RWPE2 (cell line): ENCODE measurements at regions not wholly inside any gene's neighbourhood (a gene's known extent, or its start where the extent isn't known, plus 50 kb on each side); places are given as distances from the start of the nearest gene placed in this dataset.

Experiments
- ATAC-seq: fragments of 200-7000 bp; cut with Tn5 transposase; 3 replicates; pipeline ENCODE4 v1.9.1; 2021; ENCODE audit warnings: low read depth
- DNase-seq: peaks from one replicate; pipeline ENCODE4 v3.0.0-alpha.2; 2020; ENCODE audit warnings: low spot score
- H3K27ac ChIP-seq: fragments of 450-650 bp; 2 replicates; pipeline ENCODE4 v1.5.1; 2017; ENCODE audit warnings: mild to moderate bottlenecking; ENCODE audit not compliant: poor library complexity, severe bottlenecking
- H3K27me3 ChIP-seq: fragments of 250-450 bp; sonication (Bioruptor Pico); 2 replicates; pipeline ENCODE4 v1.5.1; 2021; ENCODE audit warnings: mild to moderate bottlenecking, moderate library complexity; ENCODE audit not compliant: insufficient read depth, poor library complexity, severe bottlenecking
- H3K36me3 ChIP-seq: fragments of 250-450 bp; sonication (Bioruptor Pico); 2 replicates; pipeline ENCODE4 v1.5.1; 2020; ENCODE audit warnings: low read depth, mild to moderate bottlenecking, moderate library complexity
- H3K4me1 ChIP-seq: fragments of 250-450 bp; sonication (Bioruptor Pico); 2 replicates; pipeline ENCODE4 v1.5.1; 2021; ENCODE audit warnings: mild to moderate bottlenecking, moderate library complexity; ENCODE audit not compliant: insufficient read depth, poor library complexity, severe bottlenecking
- H3K4me3 ChIP-seq: fragments of 250-450 bp; sonication (Bioruptor Pico); 2 replicates; pipeline ENCODE4 v1.5.1; 2021; ENCODE audit warnings: mild to moderate bottlenecking, moderate library complexity; ENCODE audit not compliant: severe bottlenecking
- H3K9me3 ChIP-seq: fragments of 250-450 bp; sonication (Bioruptor Pico); 2 replicates; pipeline ENCODE4 v1.5.1; 2021; ENCODE audit warnings: mild to moderate bottlenecking, moderate library complexity; ENCODE audit not compliant: severe bottlenecking
- TF ChIP-seq, protein P1 (sequence below): fragments of 450-650 bp; IDR thresholded peaks from one replicate; pipeline ENCODE4 v1.5.1; 2017; ENCODE audit warnings: mild to moderate bottlenecking, moderate library complexity; ENCODE audit not compliant: poor library complexity, severe bottlenecking

DNA sequence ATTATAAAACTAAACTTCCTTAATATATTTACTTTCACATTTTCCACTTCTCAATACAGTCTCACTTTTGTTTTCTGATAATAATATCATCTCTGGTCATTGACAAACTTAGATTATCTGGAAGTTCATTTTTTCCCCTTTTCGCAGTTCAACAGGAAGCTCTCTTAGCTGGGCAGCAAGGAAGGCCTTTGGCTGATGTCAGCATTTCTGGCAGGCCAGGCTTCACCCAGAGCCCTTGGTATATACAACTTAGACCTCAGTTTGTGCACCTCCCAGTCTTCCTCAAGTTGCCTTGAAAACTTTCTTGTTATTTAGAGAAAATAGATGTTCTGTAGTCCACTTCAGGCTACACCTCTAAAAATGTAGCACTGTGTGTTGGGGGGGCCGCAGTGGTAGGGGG is 1103.6 kb downstream of the AMY1C start:
- Histone ChIP-seq H3K27ac (no peak overlapping the region), H3K36me3 (no peaks in the 10 kb centered on the region), H3K9me3 (no peaks in the 10 kb centered on the region), H3K4me1 (no peaks in the 10 kb centered on the region), H3K4me3 (no peak overlapping the region), H3K27me3 (no peaks in the 10 kb centered on the region)
- no peak for ATAC-seq
- TF ChIP-seq, protein P1, sequence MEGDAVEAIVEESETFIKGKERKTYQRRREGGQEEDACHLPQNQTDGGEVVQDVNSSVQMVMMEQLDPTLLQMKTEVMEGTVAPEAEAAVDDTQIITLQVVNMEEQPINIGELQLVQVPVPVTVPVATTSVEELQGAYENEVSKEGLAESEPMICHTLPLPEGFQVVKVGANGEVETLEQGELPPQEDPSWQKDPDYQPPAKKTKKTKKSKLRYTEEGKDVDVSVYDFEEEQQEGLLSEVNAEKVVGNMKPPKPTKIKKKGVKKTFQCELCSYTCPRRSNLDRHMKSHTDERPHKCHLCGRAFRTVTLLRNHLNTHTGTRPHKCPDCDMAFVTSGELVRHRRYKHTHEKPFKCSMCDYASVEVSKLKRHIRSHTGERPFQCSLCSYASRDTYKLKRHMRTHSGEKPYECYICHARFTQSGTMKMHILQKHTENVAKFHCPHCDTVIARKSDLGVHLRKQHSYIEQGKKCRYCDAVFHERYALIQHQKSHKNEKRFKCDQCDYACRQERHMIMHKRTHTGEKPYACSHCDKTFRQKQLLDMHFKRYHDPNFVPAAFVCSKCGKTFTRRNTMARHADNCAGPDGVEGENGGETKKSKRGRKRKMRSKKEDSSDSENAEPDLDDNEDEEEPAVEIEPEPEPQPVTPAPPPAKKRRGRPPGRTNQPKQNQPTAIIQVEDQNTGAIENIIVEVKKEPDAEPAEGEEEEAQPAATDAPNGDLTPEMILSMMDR = no peak
- no peak for DNase-seq

DNA sequence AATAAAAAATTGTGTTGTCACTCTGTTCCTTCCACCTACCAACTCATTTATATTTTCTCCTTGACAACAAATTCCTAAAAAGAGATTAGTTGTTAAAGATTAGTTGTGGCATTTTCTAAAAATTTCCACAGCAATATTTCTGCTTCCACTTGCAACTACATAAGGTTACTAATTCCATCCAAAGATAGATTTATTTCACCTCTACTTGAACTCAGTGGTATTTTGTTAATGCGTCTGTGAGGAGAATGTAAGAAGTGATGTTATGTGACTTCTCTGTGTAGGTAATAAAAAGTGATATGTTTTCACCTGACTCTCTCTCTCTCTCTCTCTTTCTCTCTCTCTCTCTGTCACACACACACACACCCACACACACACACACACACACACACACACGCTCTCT is 1104.8 kb downstream of the AMY1C start:
- TF ChIP-seq, protein P1 = no peak
- H3K27me3 ChIP-seq = no peaks in the 10 kb centered on the region
- H3K4me3 ChIP-seq = no peak overlapping the region
- ATAC-seq (no peak), DNase-seq (no peak)
- no peaks in the 10 kb centered on the region for H3K36me3 ChIP-seq
- no peaks in the 10 kb centered on the region for H3K9me3 ChIP-seq
- H3K27ac ChIP-seq = no peak overlapping the region
- H3K4me1 ChIP-seq = no peaks in the 10 kb centered on the region

DNA sequence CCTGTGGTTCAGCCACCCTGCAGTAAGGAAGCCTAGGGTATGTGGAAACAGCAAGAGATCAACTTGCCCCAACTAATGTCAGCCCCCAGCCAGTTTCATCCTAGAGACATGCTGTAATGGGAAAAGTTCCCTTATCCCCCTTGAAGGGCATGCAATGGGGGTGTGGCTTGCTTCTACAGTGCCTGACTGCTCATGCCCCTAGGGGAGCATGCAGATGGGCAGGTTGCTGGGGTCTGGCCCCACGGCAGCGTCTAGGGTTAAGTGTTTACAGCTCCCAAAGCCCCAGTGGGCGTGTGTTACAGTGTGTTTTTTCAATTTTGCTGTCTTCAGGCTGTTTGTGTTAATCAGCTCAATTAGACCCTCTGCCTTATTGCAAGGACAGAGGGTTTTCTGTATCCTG is 1105.9 kb downstream of the AMY1C start:
- Histone ChIP-seq H3K27ac (no peak overlapping the region), H3K36me3 (no peaks in the 10 kb centered on the region), H3K4me3 (no peak overlapping the region), H3K27me3 (no peaks in the 10 kb centered on the region), H3K9me3 (no peaks in the 10 kb centered on the region), H3K4me1 (no peaks in the 10 kb centered on the region)
- TF ChIP-seq, protein P1 = no peak
- no peak for DNase-seq
- ATAC-seq = no peak

DNA sequence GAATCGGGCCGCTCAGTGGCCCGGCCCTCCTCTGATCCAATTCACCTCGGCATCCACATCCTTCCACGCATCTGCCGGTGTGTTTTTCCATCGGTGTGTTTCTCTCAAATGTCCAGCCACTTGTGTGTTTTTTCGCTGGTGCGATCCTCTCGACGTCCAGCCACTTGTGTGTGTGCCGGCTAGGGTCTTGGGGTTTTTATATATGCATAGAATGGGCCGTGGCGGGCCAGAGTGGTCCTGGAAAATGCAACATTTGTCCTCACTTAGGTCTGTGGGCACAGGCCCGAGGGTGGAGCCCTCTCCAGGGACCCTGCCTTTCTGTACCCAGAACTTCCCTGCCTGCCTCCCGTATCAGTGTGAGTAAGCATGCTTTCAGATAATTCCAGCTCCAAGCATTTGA is 1106.4 kb downstream of the AMY1C start:
- Histone ChIP-seq H3K9me3 (no peaks in the 10 kb centered on the region), H3K4me1 (no peaks in the 10 kb centered on the region), H3K4me3 (no peak overlapping the region), H3K36me3 (no peaks in the 10 kb centered on the region), H3K27ac (no peak overlapping the region), H3K27me3 (no peaks in the 10 kb centered on the region)
- TF ChIP-seq, protein P1 = no peak
- ATAC-seq (no peak), DNase-seq (no peak)

DNA sequence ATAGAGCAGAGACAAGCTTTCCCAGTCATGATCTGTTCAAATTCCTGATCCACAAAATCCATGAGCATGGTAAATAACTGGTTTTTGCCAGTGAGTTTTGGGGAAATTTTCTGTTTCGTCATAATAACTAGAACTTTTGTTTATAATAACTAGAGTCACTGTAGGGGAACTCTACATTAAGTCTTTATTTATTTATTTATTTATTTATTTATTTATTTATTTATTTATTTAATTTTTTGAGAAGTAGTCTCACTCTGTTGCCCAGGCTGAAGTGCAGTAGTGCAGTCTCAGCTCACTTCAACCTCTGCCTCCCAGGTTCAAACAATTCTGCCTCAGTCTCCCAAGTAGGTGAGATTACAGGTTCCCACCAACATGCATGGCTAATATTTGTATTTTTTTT is 1106.8 kb downstream of the AMY1C start:
- H3K4me1 ChIP-seq = no peaks in the 10 kb centered on the region
- no peaks in the 10 kb centered on the region for H3K36me3 ChIP-seq
- H3K4me3 ChIP-seq = no peak overlapping the region
- ATAC-seq = no peak
- no peak overlapping the region for H3K27ac ChIP-seq
- DNase-seq = no peak
- H3K27me3 ChIP-seq = no peaks in the 10 kb centered on the region
- TF ChIP-seq, protein P1 = no peak
- no peaks in the 10 kb centered on the region for H3K9me3 ChIP-seq
